H1 (cell line): ENCODE measurements at regions not wholly inside any gene's neighbourhood (a gene's known extent, or its start where the extent isn't known, plus 50 kb on each side); places are given as distances from the start of the nearest gene placed in this dataset.

Experiments used
- BACH1 ChIP-seq: IDR thresholded peaks from 2 replicates; pipeline ENCODE4 v1.6.1; 2012; ENCODE audit warnings: low read length, improper control_type of control experiment
- CHD7 ChIP-seq: fragments of 300-600 bp; sonication (generic); IDR thresholded peaks from 2 replicates; pipeline ENCODE4 v1.7.1; 2012; ENCODE audit warnings: low read length, moderate library complexity, mild to moderate bottlenecking, inconsistent platforms; ENCODE audit not compliant: insufficient replicate concordance
- E2F6 ChIP-seq: IDR thresholded peaks from 2 replicates; pipeline ENCODE4 v1.6.1; 2012; ENCODE audit warnings: inconsistent platforms
- KDM4A ChIP-seq: IDR thresholded peaks from one replicate; pipeline ENCODE4 v1.7.1; 2012; ENCODE audit warnings: low read depth, mild to moderate bottlenecking, moderate library complexity, low read length, inconsistent platforms; ENCODE audit not compliant: severe bottlenecking
- SP4 ChIP-seq: IDR thresholded peaks from 2 replicates; pipeline ENCODE4 v1.6.1; 2012; ENCODE audit warnings: low read length, inconsistent platforms

DNA sequence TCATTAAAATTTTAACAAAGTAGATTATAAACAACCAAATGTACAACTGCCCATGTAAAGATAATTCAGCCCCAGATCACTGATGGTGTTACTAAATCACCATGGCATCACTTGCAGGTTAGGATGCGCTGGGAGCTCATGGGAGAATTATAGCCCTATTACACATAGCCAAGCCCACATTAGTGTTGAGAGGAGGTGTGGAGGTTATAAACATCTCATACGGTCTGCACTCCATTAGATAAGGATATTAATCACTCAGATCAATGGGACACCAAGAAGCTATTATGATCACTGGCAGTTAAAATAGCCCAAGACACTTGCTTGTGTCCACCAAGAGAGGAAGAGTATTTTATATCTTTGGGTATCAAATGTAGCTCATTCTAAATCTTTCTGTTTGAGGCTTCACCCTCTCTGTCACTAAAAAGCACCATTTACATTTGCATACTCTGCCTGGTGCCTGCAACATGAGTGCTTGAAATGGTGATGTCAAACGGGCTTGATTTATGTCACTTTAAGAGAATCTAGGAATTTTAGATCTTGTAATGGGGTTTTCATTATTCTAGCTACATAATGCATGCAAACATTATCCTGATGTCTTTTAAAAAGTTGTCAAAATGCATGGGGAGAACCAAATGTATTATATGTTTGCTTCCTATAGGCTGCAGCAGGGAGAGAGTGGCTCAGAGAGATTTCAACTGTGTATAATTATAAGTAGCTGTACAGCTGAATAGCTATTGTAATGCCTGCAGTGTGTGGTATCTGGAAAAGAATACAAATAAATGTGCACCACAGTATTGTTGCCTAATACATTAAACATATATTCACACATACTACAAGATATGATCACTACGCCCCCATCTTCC lies 654.1 kb upstream of the MARCKS start (continued):
- TF ChIP-seq CHD7 (no peak), E2F6 (no peak), BACH1 (no peak), KDM4A (no peak), SP4 (no peak)
